Endothelial cell of umbilical vein (primary cell): ENCODE measurements at regions not wholly inside any gene's neighbourhood (a gene's known extent, or its start where the extent isn't known, plus 50 kb on each side); places are given as distances from the start of the nearest gene placed in this dataset.

Experiments used
- BruUV-seq: library from RNA; stranded (reverse); fragments of 400-500 nt; replicated peaks from 2 replicates; lab custom pipeline; 2021; lab: Mats Ljungman, UMichigan
- CTCF ChIA-PET: fragments of 300-600, 350-600 bp; sonication (Branson Sonifier 250); formaldehyde crosslinking; loops from one replicate; lab custom pipeline; 2021; ENCODE audit warnings: antibody characterized with exemption, inconsistent platforms; lab: Charles Lee
- POLR2A ChIA-PET: fragments of 300-600, 350-600 bp; sonication (Branson Sonifier 250); formaldehyde crosslinking; loops from one replicate; lab custom pipeline; 2021; ENCODE audit warnings: antibody characterized with exemption, inconsistent platforms; lab: Charles Lee
- DNase-seq: peaks from one replicate; pipeline ENCODE4 v3.0.0-alpha.2; 2011; ENCODE audit warnings: low read depth, low spot score
- FAIRE-seq: peaks from 2 replicates; lab custom pipeline; 2011; peaks lifted over from hg19 to GRCh38; lab: Jason Lieb, UNC
- H2AFZ ChIP-seq: 2 replicates; pipeline ENCODE4 v1.6.0; 2012; ENCODE audit warnings: low read depth, low read length, control low read depth, inconsistent platforms
- H3K27ac ChIP-seq: 2 replicates; pipeline ENCODE4 v1.5.1; 2011; ENCODE audit warnings: low read depth, mild to moderate bottlenecking, control low read depth, low read length, moderate library complexity; ENCODE audit not compliant: insufficient read depth
- H3K27me3 ChIP-seq, 2 experiments: 2 replicates each; pipeline versions ENCODE4 v1.6.0 to v1.6.1; 2011; ENCODE audit warnings: low read length in 2 of 2, mixed read lengths in 1 of 2; ENCODE audit not compliant: control insufficient read depth in 2 of 2, insufficient read depth in 2 of 2
- H3K36me3 ChIP-seq, 2 experiments: 2 replicates in 1 of 2; 3 replicates in 1 of 2; pipeline ENCODE4 v1.5.1; 2011; ENCODE audit warnings: low read length in 2 of 2, mild to moderate bottlenecking in 1 of 2, moderate library complexity in 1 of 2; ENCODE audit not compliant: control insufficient read depth in 2 of 2, insufficient read depth in 2 of 2; ENCODE audit errors: extremely low read depth in 1 of 2
- H3K4me1 ChIP-seq: 3 replicates; pipeline ENCODE4 v1.5.1; 2011; ENCODE audit warnings: mild to moderate bottlenecking, low read length; ENCODE audit not compliant: control insufficient read depth, insufficient read depth; ENCODE audit errors: extremely low read depth
- H3K4me2 ChIP-seq: 2 replicates; pipeline ENCODE4 v1.6.1; 2011; ENCODE audit warnings: low read length, control low read depth, mixed read lengths; ENCODE audit not compliant: insufficient read depth
- H3K4me3 ChIP-seq, 3 experiments: fragments of 200-600 bp in 1 of 3; sonication (generic), shearing (Covaris generic) in 1 of 3; replicated peaks in 1 of 3; 2 replicates each; pipeline ENCODE4 v1.5.1; 2011 to 2016; ENCODE audit warnings: control low read depth in 3 of 3, low read length in 3 of 3, mild to moderate bottlenecking in 2 of 3, inconsistent platforms in 1 of 3, low read depth in 1 of 3, moderate library complexity in 1 of 3; ENCODE audit not compliant: insufficient read depth in 1 of 3
- H3K79me2 ChIP-seq: 2 replicates; pipeline ENCODE4 v1.6.0; 2012; ENCODE audit warnings: low read length, inconsistent platforms; ENCODE audit not compliant: control insufficient read depth, insufficient read depth
- H3K9ac ChIP-seq: replicated peaks from 2 replicates; pipeline ENCODE3; 2011; ENCODE audit warnings: low read length, control low read depth; ENCODE audit not compliant: insufficient read depth; ENCODE audit errors: extremely low read depth
- H3K9me1 ChIP-seq: replicated peaks from 3 replicates; pipeline ENCODE4 v1.6.0; 2011; ENCODE audit warnings: mild to moderate bottlenecking, low read length; ENCODE audit not compliant: control insufficient read depth, insufficient read depth; ENCODE audit errors: extremely low read depth
- H3K9me3 ChIP-seq: replicated peaks from 2 replicates; pipeline ENCODE4 v1.5.1; 2012; ENCODE audit warnings: low read length, inconsistent platforms; ENCODE audit not compliant: control insufficient read depth, insufficient read depth
- H4K20me1 ChIP-seq: replicated peaks from 2 replicates; pipeline ENCODE3; 2011; ENCODE audit warnings: mild to moderate bottlenecking, low read length; ENCODE audit not compliant: control insufficient read depth, insufficient read depth; ENCODE audit errors: extremely low read depth
- EZH2 ChIP-seq: IDR thresholded peaks from 2 replicates; pipeline ENCODE4 v1.6.1; 2012; ENCODE audit warnings: borderline replicate concordance, low read depth, mild to moderate bottlenecking, moderate library complexity, low read length, inconsistent platforms; ENCODE audit not compliant: severe bottlenecking
- FOS ChIP-seq: IDR thresholded peaks from 2 replicates; pipeline ENCODE4 v1.6.1; 2011; ENCODE audit warnings: mild to moderate bottlenecking, low read length, moderate library complexity, borderline replicate concordance; ENCODE audit not compliant: insufficient read depth
- GATA2 ChIP-seq: IDR thresholded peaks from 2 replicates; pipeline ENCODE4 v1.7.0; 2011; ENCODE audit warnings: low read depth, mild to moderate bottlenecking, moderate library complexity, mixed read lengths, low read length; ENCODE audit not compliant: insufficient read length, insufficient read depth
- JUN ChIP-seq: IDR thresholded peaks from 2 replicates; pipeline ENCODE4 v1.6.1; 2011; ENCODE audit warnings: borderline replicate concordance, low read depth; ENCODE audit not compliant: insufficient read length, insufficient read depth
- MAX ChIP-seq: IDR thresholded peaks from 2 replicates; pipeline ENCODE4 v1.6.1; 2011; ENCODE audit not compliant: insufficient read depth, insufficient read length
- MYC ChIP-seq: IDR thresholded peaks from one replicate; pipeline ENCODE4 v1.6.1; 2011; ENCODE audit warnings: mild to moderate bottlenecking, low read depth, low read length
- POLR2A ChIP-seq: IDR thresholded peaks from 2 replicates; pipeline ENCODE4 v1.6.1; 2012; ENCODE audit warnings: low read depth, mild to moderate bottlenecking, control low read depth, low read length
- POLR2AphosphoS5 ChIP-seq: IDR thresholded peaks from 2 replicates; pipeline ENCODE4 v1.6.1; 2012; ENCODE audit warnings: low read depth, mild to moderate bottlenecking, control low read depth, low read length, moderate library complexity; ENCODE audit not compliant: insufficient read depth
- dilution Hi-C: fragments of 300-500 bp; cut with MboI; formaldehyde crosslinking; loops from one replicate; pipeline ENCODE4 v1.15.0; 2019; ENCODE audit warnings: low sequenced_read_pairs; ENCODE audit not compliant: extremely low pct_ligation_motif_present
- intact Hi-C: fragments of 100-400 bp; cut with micrococcal nuclease; formaldehyde crosslinking; loops from one replicate; pipeline ENCODE4 v1.10.0; 2022
- TF ChIP-seq, protein P1 (sequence below), 2 donors: IDR thresholded peaks; 1 replicate in 1 of 2; 2 replicates in 1 of 2; pipeline ENCODE4 v1.5.1; 2011; ENCODE audit warnings: low read length in 2 of 2, mild to moderate bottlenecking in 2 of 2, moderate library complexity in 2 of 2, control low read depth in 1 of 2, inconsistent platforms in 1 of 2, low read depth in 1 of 2; ENCODE audit not compliant: insufficient read depth in 1 of 2; ENCODE audit errors: extremely low read depth in 1 of 2

DNA sequence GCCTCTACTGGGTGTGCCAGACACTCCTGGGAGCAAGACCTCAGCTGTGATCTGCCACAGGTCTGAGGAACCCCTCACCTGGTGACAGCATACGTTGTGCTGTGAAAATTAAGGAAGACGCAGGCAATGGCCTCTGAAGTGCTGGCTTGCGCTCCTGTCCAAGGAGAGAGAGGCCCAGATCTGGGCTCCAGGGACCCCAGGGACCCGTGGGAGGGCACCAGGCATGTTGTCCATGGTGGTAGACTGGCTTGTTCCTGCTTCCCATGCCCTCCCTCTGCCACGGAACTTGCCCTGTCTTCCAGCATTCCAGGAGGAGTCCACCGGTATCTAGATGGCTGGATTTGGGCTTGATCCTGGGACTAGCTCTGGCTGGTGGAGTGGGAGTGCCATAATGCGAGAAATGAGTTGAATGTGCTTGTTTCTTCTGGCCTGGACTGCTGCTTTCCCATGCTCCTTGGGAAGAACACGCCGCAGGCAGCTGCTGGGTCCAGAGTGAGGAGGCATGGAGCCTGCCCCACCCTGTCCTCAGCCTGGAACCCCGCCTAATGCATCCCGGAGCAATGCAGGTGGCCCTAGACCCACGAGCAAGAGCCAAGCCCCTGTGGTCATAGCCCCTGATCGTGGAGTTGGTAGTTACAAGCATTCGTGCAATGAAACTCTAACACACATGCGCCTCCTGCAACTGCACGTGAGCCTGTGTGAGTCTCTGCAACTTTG lies 190.2 kb downstream of the TEX29 start:
- Histone ChIP-seq H3K9ac (no peak overlapping the region), H3K9me1 (no peaks in the 10 kb centered on the region), H3K4me3 (no peak overlapping the region), H3K27ac (no peak overlapping the region), H3K27me3 (no peaks in the 10 kb centered on the region), H3K9me3 (peaks cover 5% of the 10 kb centered on the region), H3K4me2 (no peak overlapping the region), H3K36me3 (no peaks in the 10 kb centered on the region), H3K4me1 (no peaks in the 10 kb centered on the region), H4K20me1 (no peaks in the 10 kb centered on the region), H3K79me2 (no peaks in the 10 kb centered on the region), H2AFZ (no peak overlapping the region)
- ChIA-PET POLR2A (no interaction called here), CTCF (no interaction called here)
- intact Hi-C loops, result no loop called here
- FAIRE-seq, result no peak
- no peak for DNase-seq
- BruUV-seq, result no TSS peak
- dilution Hi-C loops, result no loop called here
- TF ChIP-seq GATA2 (no peak), JUN (no peak), POLR2A (no peak), MYC (no peak), EZH2 (no peak), FOS (no peak), POLR2AphosphoS5 (no peak), MAX (no peak)
- TF ChIP-seq, protein P1, sequence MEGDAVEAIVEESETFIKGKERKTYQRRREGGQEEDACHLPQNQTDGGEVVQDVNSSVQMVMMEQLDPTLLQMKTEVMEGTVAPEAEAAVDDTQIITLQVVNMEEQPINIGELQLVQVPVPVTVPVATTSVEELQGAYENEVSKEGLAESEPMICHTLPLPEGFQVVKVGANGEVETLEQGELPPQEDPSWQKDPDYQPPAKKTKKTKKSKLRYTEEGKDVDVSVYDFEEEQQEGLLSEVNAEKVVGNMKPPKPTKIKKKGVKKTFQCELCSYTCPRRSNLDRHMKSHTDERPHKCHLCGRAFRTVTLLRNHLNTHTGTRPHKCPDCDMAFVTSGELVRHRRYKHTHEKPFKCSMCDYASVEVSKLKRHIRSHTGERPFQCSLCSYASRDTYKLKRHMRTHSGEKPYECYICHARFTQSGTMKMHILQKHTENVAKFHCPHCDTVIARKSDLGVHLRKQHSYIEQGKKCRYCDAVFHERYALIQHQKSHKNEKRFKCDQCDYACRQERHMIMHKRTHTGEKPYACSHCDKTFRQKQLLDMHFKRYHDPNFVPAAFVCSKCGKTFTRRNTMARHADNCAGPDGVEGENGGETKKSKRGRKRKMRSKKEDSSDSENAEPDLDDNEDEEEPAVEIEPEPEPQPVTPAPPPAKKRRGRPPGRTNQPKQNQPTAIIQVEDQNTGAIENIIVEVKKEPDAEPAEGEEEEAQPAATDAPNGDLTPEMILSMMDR (IDR thresholded peaks at IDR 0.05; ENCODE audit: extremely low read depth in 1 of 2, insufficient read depth in 1 of 2, low read depth in 1 of 2, low read length in 2 of 2), result no peak
